ENCODE measurements at regions not wholly inside any gene's neighbourhood (a gene's known extent, or its start where the extent isn't known, plus 50 kb on each side); places are given as distances from the start of the nearest gene placed in this dataset.

DNA sequence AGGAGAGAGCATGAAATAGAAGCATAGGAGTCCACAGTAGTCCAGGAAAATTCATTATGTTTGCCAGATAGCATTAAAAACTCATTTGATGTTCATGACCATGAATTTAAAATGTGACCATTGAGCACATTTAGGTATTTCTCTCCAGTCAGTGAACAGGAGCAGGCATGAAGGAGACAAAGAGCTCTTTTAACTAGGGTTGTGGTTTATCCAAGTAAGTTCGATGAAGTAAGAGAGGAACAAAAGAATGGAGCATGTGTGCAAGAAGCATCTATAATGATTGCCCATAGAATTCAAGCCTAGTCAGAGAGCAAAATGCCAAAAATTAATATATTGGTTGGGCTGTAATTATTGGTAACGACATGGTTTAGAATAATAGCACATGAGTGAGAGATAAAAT is 342.1 kb upstream of the CCDC54 start:
- peaks cover 9% of the 10 kb centered on the region for H3K9me3 Mint-ChIP-seq
- intact Hi-C loops (cut with micrococcal nuclease): no loop called here
- CTCF ChIA-PET: no interaction called here
- no peak overlapping the region for H3K4me3 Mint-ChIP-seq
- H3K4me1 Mint-ChIP-seq (ENCODE audit: low read depth): no peaks in the 10 kb centered on the region
- no peaks in the 10 kb centered on the region for H3K27me3 Mint-ChIP-seq (ENCODE audit: low read depth)
- no peak overlapping the region for H3K27ac Mint-ChIP-seq
- no peaks in the 10 kb centered on the region for H3K36me3 Mint-ChIP-seq (ENCODE audit: low read depth)
- DNase-seq: no peak

DNA sequence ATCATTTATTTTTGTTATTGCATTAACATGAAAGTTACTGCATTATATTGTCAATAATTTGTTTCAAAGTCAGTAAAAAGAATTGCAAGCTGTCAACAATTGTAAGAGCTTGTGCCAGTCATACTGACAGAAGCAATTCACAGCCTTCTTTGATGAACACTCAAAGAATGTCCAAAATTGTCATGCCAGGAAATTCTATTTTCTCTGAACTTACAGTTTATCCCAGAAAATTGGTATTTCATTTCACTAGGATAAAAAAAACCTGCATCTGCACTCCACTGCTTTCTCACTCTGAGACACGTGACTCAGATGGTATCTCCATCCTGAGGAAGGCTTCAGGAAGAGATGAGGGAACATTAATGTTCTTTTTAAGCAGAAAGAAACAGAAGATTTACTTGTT is 332.6 kb upstream of the CCDC54 start:
- Mint-ChIP-seq H3K9me3 (peaks cover 6% of the 10 kb centered on the region), H3K36me3 (ENCODE audit: low read depth) (no peaks in the 10 kb centered on the region), H3K4me3 (no peak overlapping the region), H3K4me1 (ENCODE audit: low read depth) (no peaks in the 10 kb centered on the region), H3K27me3 (ENCODE audit: low read depth) (no peaks in the 10 kb centered on the region), H3K27ac (no peak overlapping the region)
- no peak for DNase-seq
- CTCF ChIA-PET: no interaction called here
- intact Hi-C loops (cut with micrococcal nuclease): no loop called here

DNA sequence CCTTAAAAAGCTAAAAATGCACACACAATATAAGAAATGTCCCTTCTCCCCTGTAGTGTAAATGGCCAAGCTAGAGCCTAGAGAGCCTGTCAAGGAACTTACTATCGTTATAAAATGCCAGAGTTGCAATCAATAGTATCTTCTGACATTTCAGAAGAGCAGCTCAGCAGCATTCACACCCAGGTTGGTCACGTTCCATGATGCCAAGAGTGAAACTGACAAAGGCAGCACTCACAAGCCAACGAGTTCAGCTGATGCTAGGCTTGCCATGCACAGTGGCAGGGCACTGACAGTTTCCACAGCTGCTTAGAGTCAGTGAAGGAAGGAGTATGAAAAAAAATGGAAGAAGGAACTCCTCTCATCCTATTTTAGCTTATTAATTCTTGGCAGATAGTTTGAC is 331.4 kb upstream of the CCDC54 start:
- Mint-ChIP-seq H3K4me3 (no peak overlapping the region), H3K9me3 (no peaks in the 10 kb centered on the region), H3K4me1 (ENCODE audit: low read depth) (no peaks in the 10 kb centered on the region), H3K36me3 (ENCODE audit: low read depth) (no peaks in the 10 kb centered on the region), H3K27ac (no peak overlapping the region), H3K27me3 (ENCODE audit: low read depth) (no peaks in the 10 kb centered on the region)
- CTCF ChIA-PET: interaction anchor here (0.6 kb wide), 1 partner anchor 21 kb away, joined by 3 read pairs; no protein-coding TSS in a partner anchor
- no peak for DNase-seq
- intact Hi-C loops (cut with micrococcal nuclease): no loop called here

DNA sequence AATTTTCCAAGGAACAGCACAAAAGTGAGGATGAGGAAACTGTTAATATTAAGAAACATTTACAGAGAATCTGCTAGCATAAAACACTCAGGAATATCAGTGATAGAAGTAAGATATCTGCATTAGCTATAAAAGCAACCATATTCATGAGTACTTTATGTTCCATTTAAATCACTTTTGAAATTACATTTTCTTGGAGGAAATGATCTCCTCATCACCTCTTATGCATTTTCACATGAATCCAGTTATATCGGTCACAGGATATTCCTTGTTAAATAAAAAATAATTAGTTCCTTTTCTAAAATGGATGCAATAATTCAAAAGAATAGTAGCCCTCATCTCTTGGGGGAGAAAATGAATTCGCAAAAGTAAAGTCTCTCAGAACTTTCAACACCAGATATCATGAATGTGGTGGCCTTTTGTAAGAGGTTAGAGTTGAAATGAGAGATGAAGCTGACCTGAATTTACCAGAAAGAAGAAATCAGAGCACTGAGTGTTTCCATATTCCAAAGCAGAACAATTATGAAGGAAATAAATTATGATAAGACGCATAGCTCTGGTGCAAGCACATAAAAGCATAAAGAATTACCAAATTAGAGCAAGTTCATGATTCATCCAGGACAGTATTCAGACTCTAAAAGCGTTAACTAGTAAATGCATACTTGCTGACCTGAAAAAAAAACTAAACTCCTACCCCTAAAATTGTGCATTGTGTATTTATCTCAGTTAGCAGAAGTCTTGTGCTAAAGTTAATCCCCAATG is 321.9 kb upstream of the CCDC54 start:
- Mint-ChIP-seq H3K9me3 (no peaks in the 10 kb centered on the region), H3K4me3 (no peak overlapping the region), H3K27me3 (ENCODE audit: low read depth) (peaks cover 6% of the 10 kb centered on the region), H3K27ac (no peak overlapping the region), H3K4me1 (ENCODE audit: low read depth) (no peaks in the 10 kb centered on the region), H3K36me3 (ENCODE audit: low read depth) (no peaks in the 10 kb centered on the region)
- no peak for DNase-seq
- intact Hi-C loops (cut with micrococcal nuclease): no loop called here
- CTCF ChIA-PET: no interaction called here

DNA sequence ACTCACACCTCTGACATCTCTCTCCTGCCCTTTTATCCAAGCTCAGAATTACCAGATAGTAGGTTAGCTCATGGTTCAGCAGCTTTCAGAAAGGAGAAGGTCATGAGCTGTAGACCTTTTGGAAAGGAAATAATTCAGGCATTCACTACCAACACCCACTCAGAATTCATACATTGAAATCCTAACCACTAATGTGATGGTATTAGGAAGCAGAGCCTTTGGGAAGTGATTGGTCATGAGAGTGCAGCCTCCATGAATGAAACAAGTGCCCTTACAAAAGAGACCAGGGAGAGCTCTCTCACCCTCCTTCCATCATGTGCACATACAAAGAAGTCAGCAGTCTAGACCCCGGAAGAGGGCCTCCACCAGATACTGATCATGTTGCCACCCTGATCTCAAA is 315.8 kb upstream of the CCDC54 start:
- no peak overlapping the region for H3K27ac Mint-ChIP-seq
- peaks cover 13% of the 10 kb centered on the region for H3K27me3 Mint-ChIP-seq (ENCODE audit: low read depth)
- no peaks in the 10 kb centered on the region for H3K36me3 Mint-ChIP-seq (ENCODE audit: low read depth)
- peaks cover 10% of the 10 kb centered on the region for H3K4me1 Mint-ChIP-seq (ENCODE audit: low read depth)
- H3K9me3 Mint-ChIP-seq: no peaks in the 10 kb centered on the region
- H3K4me3 Mint-ChIP-seq: no peak overlapping the region
- intact Hi-C loops (cut with micrococcal nuclease): loop anchor here (5.0 to 10.0 kb wide), 2 partner anchors 234 to 1367 kb away; no protein-coding TSS in a partner anchor
- no peak for DNase-seq
- CTCF ChIA-PET: no interaction called here

DNA sequence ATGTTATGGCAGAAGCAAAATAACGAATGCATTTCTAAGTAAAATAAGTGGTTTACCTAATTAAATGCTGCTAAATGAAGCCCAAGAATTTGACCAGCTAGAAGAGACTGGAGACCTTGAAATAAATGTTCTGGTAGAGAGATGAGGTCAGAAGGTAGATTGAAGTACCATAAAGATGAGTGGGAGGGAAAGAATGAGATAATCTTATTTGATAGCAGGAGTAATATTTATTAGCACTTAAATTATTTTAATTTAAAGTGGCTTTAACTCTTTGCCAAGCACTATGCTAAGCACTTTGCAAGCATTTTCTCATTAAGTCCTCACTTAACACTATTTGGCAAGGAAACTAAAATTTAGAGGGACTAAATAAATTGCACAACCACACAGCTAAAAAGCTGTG is 314.9 kb upstream of the CCDC54 start:
- Mint-ChIP-seq H3K36me3 (ENCODE audit: low read depth) (no peaks in the 10 kb centered on the region), H3K4me1 (ENCODE audit: low read depth) (peaks cover 10% of the 10 kb centered on the region), H3K9me3 (no peaks in the 10 kb centered on the region), H3K4me3 (no peak overlapping the region), H3K27me3 (ENCODE audit: low read depth) (peaks cover 9% of the 10 kb centered on the region), H3K27ac (no peak overlapping the region)
- intact Hi-C loops (cut with micrococcal nuclease): loop anchor here (5.0 to 10.0 kb wide), 2 partner anchors 235 to 1368 kb away; no protein-coding TSS in a partner anchor
- CTCF ChIA-PET: no interaction called here
- no peak for DNase-seq

DNA sequence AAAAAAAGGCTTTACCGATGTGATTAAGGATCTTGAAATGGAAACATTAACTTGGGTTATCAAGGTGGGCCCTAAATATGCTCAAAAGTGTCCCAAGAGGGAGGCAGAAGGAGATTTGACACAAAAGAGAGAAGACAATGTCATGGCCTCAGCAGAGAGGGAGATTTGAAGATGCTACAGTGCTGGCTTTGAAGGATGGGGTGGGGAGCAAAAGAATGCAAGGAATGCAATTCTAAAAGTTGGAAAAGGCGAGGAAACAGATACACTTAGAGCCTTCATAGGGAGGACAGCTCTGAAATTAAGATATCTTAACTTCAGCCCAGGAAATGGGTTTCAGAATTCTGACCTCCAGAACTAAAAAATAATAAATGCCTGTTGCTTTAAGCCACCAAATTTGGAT is 314.5 kb upstream of the CCDC54 start:
- no peak overlapping the region for H3K4me3 Mint-ChIP-seq
- peaks cover 10% of the 10 kb centered on the region for H3K4me1 Mint-ChIP-seq (ENCODE audit: low read depth)
- no peaks in the 10 kb centered on the region for H3K9me3 Mint-ChIP-seq
- intact Hi-C loops (cut with micrococcal nuclease): loop anchor here (5.0 to 10.0 kb wide), 2 partner anchors 235 to 1368 kb away; no protein-coding TSS in a partner anchor
- H3K36me3 Mint-ChIP-seq (ENCODE audit: low read depth): no peaks in the 10 kb centered on the region
- H3K27me3 Mint-ChIP-seq (ENCODE audit: low read depth): peaks cover 9% of the 10 kb centered on the region
- DNase-seq: no peak
- CTCF ChIA-PET: interaction anchor here (0.6 kb wide), 1 partner anchor 186 kb away, joined by 5 read pairs; no protein-coding TSS in a partner anchor
- H3K27ac Mint-ChIP-seq: no peak overlapping the region

DNA sequence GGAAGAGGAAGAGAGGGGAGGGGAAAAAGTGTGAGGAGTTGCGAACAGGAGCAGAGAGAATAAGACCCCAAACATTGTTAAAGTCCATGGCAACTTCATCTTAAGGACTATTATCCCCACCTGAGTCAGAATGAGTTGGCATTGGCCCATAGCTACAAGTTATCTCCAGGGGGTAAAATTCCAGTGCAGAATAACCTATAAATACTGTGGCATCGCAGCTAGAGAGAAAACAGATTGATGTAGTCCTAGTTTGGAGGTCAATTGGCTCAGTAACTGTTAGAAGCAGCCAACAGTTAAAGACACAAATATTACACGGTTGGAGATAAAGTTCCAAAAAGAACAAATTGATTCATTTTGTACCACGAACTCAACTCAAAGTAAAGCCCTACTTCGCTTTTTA is 313.9 kb upstream of the CCDC54 start:
- Mint-ChIP-seq H3K9me3 (no peaks in the 10 kb centered on the region), H3K4me3 (no peak overlapping the region), H3K4me1 (ENCODE audit: low read depth) (peaks cover 10% of the 10 kb centered on the region), H3K36me3 (ENCODE audit: low read depth) (no peaks in the 10 kb centered on the region), H3K27me3 (ENCODE audit: low read depth) (peaks cover 9% of the 10 kb centered on the region), H3K27ac (no peak overlapping the region)
- CTCF ChIA-PET: interaction anchor here (0.6 to 1.2 kb wide), 2 partner anchors 187 to 626 kb away, joined by 3 to 5 read pairs; no protein-coding TSS in a partner anchor
- intact Hi-C loops (cut with micrococcal nuclease): loop anchor here (5.0 to 10.0 kb wide), 2 partner anchors 236 to 1369 kb away; no protein-coding TSS in a partner anchor
- DNase-seq: no peak

DNA sequence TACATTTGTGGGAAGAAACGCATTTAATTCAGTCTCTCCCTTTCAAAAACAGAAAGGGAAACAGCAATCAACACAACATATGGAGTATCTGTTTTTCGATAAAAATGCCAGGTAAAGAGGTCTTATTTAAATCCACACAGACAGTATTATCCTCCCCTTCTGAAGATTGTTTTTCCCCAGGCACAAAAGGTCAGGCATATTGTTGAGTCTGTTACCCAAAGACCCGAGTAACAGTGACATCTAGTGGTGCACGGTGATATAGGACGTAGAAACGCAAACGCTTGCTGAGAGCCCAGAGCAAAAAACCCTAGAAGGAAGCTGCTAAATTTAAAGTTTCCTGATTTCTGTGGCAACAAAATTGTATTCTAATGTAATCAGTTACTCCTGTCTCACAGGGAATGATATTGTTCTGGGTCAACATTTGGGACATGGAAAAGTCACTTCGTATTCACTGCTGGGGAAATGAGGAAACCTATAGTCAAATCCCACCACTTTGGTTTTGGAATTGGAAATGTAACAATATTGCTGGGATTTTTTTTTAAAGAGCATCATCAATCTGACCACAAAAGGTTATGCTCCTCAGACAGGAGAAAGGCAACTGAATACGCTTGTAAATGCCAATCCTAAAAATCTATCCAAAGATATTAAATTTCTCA is 312.7 kb upstream of the CCDC54 start:
- peak; percentile 85 for DNase-seq
- peaks cover 7% of the 10 kb centered on the region for H3K27me3 Mint-ChIP-seq (ENCODE audit: low read depth)
- H3K9me3 Mint-ChIP-seq: no peaks in the 10 kb centered on the region
- H3K4me3 Mint-ChIP-seq: no peak overlapping the region
- CTCF ChIA-PET: interaction anchor here (0.6 to 2.5 kb wide), 6 partner anchors 8 to 1944 kb away, joined by 3 to 10 read pairs (median 4); no protein-coding TSS in a partner anchor
- peaks cover 14% of the 10 kb centered on the region for H3K4me1 Mint-ChIP-seq (ENCODE audit: low read depth)
- intact Hi-C loops (cut with micrococcal nuclease): loop anchor here (1.0 to 10.0 kb wide), 5 partner anchors 237 to 1696 kb away; no protein-coding TSS in a partner anchor
- H3K27ac Mint-ChIP-seq: no peak overlapping the region
- no peaks in the 10 kb centered on the region for H3K36me3 Mint-ChIP-seq (ENCODE audit: low read depth)

DNA sequence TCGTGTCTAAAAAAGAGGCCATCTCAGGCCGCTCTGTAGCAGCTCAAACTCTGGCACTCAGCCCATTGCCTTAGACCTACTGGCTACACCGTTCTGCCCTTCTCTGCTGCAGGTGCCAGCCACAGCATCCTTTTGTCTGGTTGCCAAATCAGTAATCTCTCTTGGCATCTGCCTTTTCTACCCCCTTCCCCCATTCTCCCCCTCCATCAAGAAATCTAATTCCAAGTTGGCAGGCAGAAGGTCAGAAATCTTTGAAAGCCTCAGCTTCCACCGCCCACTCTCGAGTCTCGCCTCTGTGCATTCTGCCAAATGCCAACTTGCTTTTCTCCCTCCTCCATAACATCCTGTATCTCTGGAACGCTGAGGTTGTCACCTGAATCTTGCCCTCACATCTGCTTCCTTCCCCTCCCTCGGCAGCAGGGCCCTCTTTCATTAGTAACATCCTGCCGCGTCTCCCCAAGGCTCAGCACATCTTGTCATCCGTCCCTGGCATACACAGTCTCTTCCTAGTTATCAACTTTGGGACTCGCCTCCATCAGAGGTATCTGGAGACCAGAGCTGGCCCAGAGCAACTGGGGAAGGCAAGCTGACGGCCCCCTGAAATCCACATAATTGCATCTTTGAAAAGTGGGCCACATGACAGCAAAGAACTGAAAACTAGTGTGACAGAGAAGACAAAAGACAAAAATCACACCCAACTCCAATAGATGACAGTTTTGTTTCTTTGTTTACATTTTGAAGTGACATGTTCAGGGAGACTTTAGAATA is 312.0 kb upstream of the CCDC54 start:
- H3K9me3 Mint-ChIP-seq: no peaks in the 10 kb centered on the region
- peaks cover 7% of the 10 kb centered on the region for H3K27me3 Mint-ChIP-seq (ENCODE audit: low read depth)
- intact Hi-C loops (cut with micrococcal nuclease): loop anchor here (2.0 to 10.0 kb wide), 3 partner anchors 456 to 1696 kb away; no protein-coding TSS in a partner anchor
- H3K27ac Mint-ChIP-seq: no peak overlapping the region
- peaks cover 14% of the 10 kb centered on the region for H3K4me1 Mint-ChIP-seq (ENCODE audit: low read depth)
- CTCF ChIA-PET: interaction anchor here (0.6 to 2.5 kb wide), 9 partner anchors 8 to 1943 kb away, joined by 3 to 10 read pairs (median 4); no protein-coding TSS in a partner anchor
- no peak overlapping the region for H3K4me3 Mint-ChIP-seq
- peak; percentile 24 for DNase-seq
- no peaks in the 10 kb centered on the region for H3K36me3 Mint-ChIP-seq (ENCODE audit: low read depth)

DNA sequence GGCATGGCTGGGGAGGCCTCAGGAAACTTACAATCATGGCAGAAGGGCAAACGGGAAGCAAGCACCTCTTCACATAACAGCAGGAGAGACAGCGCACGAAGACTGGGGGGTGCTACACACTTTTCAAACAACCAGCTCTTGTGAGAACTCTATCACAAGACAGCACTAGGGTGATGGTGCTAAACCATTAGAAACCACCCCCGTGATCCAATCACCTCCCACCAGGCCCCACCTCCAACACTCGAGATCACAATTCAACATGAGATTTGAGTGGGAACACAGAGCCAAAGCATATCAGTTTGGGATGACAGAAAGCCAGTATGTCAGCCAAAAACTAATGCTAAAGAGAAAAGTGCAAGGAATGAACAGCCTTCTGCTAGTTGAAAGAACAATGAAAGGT is 309.8 kb upstream of the CCDC54 start:
- H3K4me3 Mint-ChIP-seq: no peak overlapping the region
- H3K36me3 Mint-ChIP-seq (ENCODE audit: low read depth): no peaks in the 10 kb centered on the region
- peaks cover 14% of the 10 kb centered on the region for H3K4me1 Mint-ChIP-seq (ENCODE audit: low read depth)
- no peaks in the 10 kb centered on the region for H3K9me3 Mint-ChIP-seq
- CTCF ChIA-PET: no interaction called here
- intact Hi-C loops (cut with micrococcal nuclease): loop anchor here (10.0 kb wide), 1 partner anchor 1373 kb away; no protein-coding TSS in a partner anchor
- no peak for DNase-seq
- H3K27me3 Mint-ChIP-seq (ENCODE audit: low read depth): peaks cover 7% of the 10 kb centered on the region
- no peak overlapping the region for H3K27ac Mint-ChIP-seq

DNA sequence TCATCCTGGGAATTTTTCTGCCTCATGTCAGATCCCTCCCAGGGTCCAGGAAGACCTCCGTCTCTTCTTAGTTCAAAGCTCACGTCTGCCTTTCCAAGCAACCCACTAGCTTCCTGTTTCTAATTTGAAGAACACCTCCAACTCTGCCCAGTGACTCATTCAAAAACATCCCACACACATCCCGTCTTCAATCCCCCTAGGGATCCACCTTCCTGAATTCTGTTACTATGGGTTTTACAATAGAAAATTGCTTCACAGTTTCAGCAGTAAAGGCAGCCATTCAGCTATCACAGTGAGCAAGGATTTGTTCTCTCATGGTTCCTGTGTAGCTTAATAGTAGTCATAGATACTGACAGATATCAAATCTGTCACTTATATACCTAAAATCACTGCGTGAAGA is 308.3 kb upstream of the CCDC54 start:
- intact Hi-C loops (cut with micrococcal nuclease): loop anchor here (10.0 kb wide), 1 partner anchor 1374 kb away; no protein-coding TSS in a partner anchor
- Mint-ChIP-seq H3K4me1 (ENCODE audit: low read depth) (peaks cover 14% of the 10 kb centered on the region), H3K27ac (no peak overlapping the region), H3K36me3 (ENCODE audit: low read depth) (no peaks in the 10 kb centered on the region), H3K27me3 (ENCODE audit: low read depth) (peaks cover 4% of the 10 kb centered on the region), H3K9me3 (no peaks in the 10 kb centered on the region), H3K4me3 (no peak overlapping the region)
- no peak for DNase-seq
- CTCF ChIA-PET: interaction anchor here (0.5 to 1.0 kb wide), 2 partner anchors 14 to 169 kb away, joined by 3 read pairs; no protein-coding TSS in a partner anchor
